ENCODE measurements at regions not wholly inside any gene's neighbourhood (a gene's known extent, or its start where the extent isn't known, plus 50 kb on each side); places are given as distances from the start of the nearest gene placed in this dataset.

DNA sequence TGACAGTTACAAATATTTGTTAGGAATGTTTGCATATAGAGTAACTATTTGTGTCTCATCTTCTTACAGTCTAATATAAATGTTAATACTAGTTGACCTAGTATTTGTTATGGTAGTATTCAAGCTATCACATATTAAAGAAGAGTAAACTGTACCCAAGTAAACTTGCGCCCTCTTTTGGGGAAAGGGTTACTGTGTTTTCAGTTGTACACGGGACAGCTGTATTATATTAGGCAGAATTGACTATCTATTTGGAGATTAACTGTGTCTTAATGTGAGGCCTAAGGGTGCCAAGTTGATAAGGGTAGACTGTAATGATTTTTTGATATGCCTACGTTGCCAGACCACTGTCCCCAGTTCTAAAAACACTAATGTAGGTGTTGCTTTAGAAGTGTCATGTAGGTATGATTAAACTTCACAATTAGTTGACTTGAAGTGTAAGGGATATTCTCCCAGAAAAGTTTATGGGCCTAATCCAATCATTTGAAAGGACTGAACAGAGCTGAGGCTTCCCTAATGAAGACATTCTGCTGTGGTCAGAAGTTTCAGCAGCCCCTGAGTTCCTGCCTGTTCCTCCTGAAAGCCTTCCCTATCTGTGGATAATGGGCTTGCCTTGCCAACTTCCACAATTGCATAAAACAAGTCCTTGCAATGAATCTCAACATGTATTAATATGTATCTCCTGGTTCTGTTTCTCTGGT is 172.8 kb upstream of the CXCL13 start:
- H3K4me3 ChIP-seq (ENCODE audit: low read length in 2 of 2), result no peak overlapping the region
- peaks cover 2 to 14% of the 10 kb centered on the region in 2 donors for H3K4me1 ChIP-seq (ENCODE audit: control insufficient read depth in 1 of 2, insufficient read depth in 2 of 2, low read length in 2 of 2)
- no peak for DNase-seq
- WGBS, 2 donors, result 45 to 52% methylated on average over 3 of the region's 3 CpGs
- H3K27me3 ChIP-seq (ENCODE audit: control insufficient read depth in 1 of 2, insufficient read depth in 2 of 2, low read length in 1 of 2), result no peaks in the 10 kb centered on the region
- no peak for ATAC-seq (ENCODE audit: low FRiP score)
- H3K27ac ChIP-seq (ENCODE audit: low read depth in 1 of 2, low read length in 2 of 2), result peak overlapping the region in 1 of 2 donors; percentile 51
- no peaks in the 10 kb centered on the region for H3K36me3 ChIP-seq (ENCODE audit: control insufficient read depth in 1 of 2, insufficient read depth in 2 of 2, low read length in 1 of 2)
- no peaks in the 10 kb centered on the region for H3K9me3 ChIP-seq (ENCODE audit: control insufficient read depth, low read length)
- intact Hi-C loops (cut with DNase I), result loop anchor here (5.0 kb wide), 1 partner anchor 46 kb away; no protein-coding TSS in a partner anchor

- H3K9me3 ChIP-seq (ENCODE audit: control insufficient read depth, low read length), result no peaks in the 10 kb centered on the region
- ATAC-seq (ENCODE audit: low FRiP score), result peak; percentile 77
- intact Hi-C loops (cut with DNase I), result loop anchor here (5.0 kb wide), 1 partner anchor 46 kb away; no protein-coding TSS in a partner anchor
- H3K4me3 ChIP-seq (ENCODE audit: low read length in 2 of 2), result no peak overlapping the region
- 0 to 1% methylated on average over 2 of the region's 2 CpGs for WGBS, 2 donors
- H3K4me1 ChIP-seq (ENCODE audit: control insufficient read depth in 1 of 2, insufficient read depth in 2 of 2, low read length in 2 of 2), result peaks cover 2 to 14% of the 10 kb centered on the region in 2 donors
- H3K36me3 ChIP-seq (ENCODE audit: control insufficient read depth in 1 of 2, insufficient read depth in 2 of 2, low read length in 1 of 2), result no peaks in the 10 kb centered on the region
- no peak for DNase-seq
- H3K27me3 ChIP-seq (ENCODE audit: control insufficient read depth in 1 of 2, insufficient read depth in 2 of 2, low read length in 1 of 2), result no peaks in the 10 kb centered on the region
- no peak overlapping the region for H3K27ac ChIP-seq (ENCODE audit: low read depth in 1 of 2, low read length in 2 of 2)
Observed at GRCh38 chr4:77433418-77433733, 172.2 kb upstream of the CXCL13 start.

DNA sequence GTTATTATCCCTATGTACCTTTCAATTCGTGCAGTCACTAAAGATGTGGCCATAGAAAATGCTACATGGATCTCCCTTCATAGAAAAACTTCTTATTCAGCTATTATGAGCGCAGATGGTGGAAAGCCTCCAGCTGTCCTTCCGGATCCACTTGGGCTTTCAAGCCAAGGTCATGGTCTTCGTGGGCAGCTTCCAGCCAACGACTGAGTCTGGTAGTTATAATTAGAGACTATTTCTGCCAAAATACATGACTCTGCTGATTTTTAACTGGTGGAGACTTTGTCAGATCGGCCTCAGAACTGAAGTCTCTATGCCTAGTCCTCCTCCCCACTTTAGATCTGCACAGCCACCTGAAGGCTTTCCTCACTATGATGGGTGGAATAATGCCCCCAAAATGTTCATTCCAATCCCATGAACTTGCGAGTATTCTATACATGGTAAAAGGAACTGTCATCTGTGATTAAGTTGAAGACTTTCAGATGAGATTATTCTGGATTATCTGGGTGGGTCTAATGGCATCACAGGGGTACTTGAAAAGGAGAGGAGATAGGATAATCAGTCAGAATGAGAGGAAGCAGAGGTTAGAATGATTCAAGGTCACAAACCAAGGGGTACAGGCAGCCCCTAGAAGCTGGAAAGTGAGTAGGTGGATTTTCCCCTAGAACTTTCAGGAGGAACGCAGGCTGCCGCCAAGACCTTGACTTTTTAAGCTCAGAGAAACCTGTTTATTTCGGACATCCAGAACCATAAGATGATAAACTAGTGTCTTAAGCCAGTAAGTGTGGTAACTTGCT is 171.1 kb upstream of the CXCL13 start:
- intact Hi-C loops (cut with DNase I), result loop anchor here (5.0 kb wide), 1 partner anchor 47 kb away; no protein-coding TSS in a partner anchor
- Histone ChIP-seq H3K9me3 (ENCODE audit: control insufficient read depth, low read length) (no peaks in the 10 kb centered on the region), H3K27ac (ENCODE audit: low read depth in 1 of 2, low read length in 2 of 2) (peak overlapping the region; percentile 48 to 82), H3K36me3 (ENCODE audit: control insufficient read depth in 1 of 2, insufficient read depth in 2 of 2, low read length in 1 of 2) (no peaks in the 10 kb centered on the region), H3K4me3 (ENCODE audit: low read length in 2 of 2) (no peak overlapping the region), H3K4me1 (ENCODE audit: control insufficient read depth in 1 of 2, insufficient read depth in 2 of 2, low read length in 2 of 2) (peaks cover 2 to 14% of the 10 kb centered on the region in 2 donors), H3K27me3 (ENCODE audit: control insufficient read depth in 1 of 2, insufficient read depth in 2 of 2, low read length in 1 of 2) (no peaks in the 10 kb centered on the region)
- DNase-seq (peak; percentile 75 to 81), ATAC-seq (ENCODE audit: low FRiP score) (peak; percentile 77)
- 36 to 41% methylated on average over 10 of the region's 10 CpGs for WGBS, 2 donors

- no peak overlapping the region for H3K27ac ChIP-seq (ENCODE audit: low read depth in 1 of 2, low read length in 2 of 2)
- ATAC-seq (ENCODE audit: low FRiP score), result no peak
- H3K27me3 ChIP-seq (ENCODE audit: control insufficient read depth in 1 of 2, insufficient read depth in 2 of 2, low read length in 1 of 2), result no peaks in the 10 kb centered on the region
- DNase-seq, result no peak
- peaks cover 2 to 14% of the 10 kb centered on the region in 2 donors for H3K4me1 ChIP-seq (ENCODE audit: control insufficient read depth in 1 of 2, insufficient read depth in 2 of 2, low read length in 2 of 2)
- intact Hi-C loops (cut with DNase I), result no loop called here
- 94 to 98% methylated on average over 4 of the region's 4 CpGs for WGBS, 2 donors
- no peak overlapping the region for H3K4me3 ChIP-seq (ENCODE audit: low read length in 2 of 2)
- no peaks in the 10 kb centered on the region for H3K36me3 ChIP-seq (ENCODE audit: control insufficient read depth in 1 of 2, insufficient read depth in 2 of 2, low read length in 1 of 2)
- H3K9me3 ChIP-seq (ENCODE audit: control insufficient read depth, low read length), result no peaks in the 10 kb centered on the region
Observed at GRCh38 chr4:77437079-77437478, 168.5 kb upstream of the CXCL13 start.

DNA sequence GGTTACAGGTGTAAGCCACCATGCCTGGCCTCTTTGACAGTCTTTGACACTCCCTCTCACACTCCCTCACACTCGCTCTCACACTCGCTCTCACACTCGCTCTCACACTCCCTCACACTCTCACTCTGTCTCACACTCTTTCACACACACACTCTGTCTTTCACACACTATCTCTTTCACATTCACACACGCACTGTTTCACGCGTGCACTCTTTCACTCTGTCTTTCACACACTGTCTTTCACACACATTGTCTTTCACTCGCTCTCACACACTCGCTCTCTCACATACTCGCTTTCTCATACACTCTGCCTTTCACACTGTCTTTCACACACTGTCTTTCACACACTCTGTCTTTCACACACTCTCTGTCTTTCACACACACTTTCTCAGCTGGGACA is 167.1 kb upstream of the CXCL13 start:
- ATAC-seq (ENCODE audit: low FRiP score) (no peak), DNase-seq (no peak)
- no peaks in the 10 kb centered on the region for H3K9me3 ChIP-seq (ENCODE audit: control insufficient read depth, low read length)
- H3K27me3 ChIP-seq (ENCODE audit: control insufficient read depth in 1 of 2, insufficient read depth in 2 of 2, low read length in 1 of 2), result no peaks in the 10 kb centered on the region
- H3K36me3 ChIP-seq (ENCODE audit: control insufficient read depth in 1 of 2, insufficient read depth in 2 of 2, low read length in 1 of 2), result no peaks in the 10 kb centered on the region
- intact Hi-C loops (cut with DNase I), result no loop called here
- WGBS, 2 donors, result 97 to 98% methylated on average over 9 of the region's 9 CpGs
- no peak overlapping the region for H3K4me3 ChIP-seq (ENCODE audit: low read length in 2 of 2)
- H3K4me1 ChIP-seq (ENCODE audit: control insufficient read depth in 1 of 2, insufficient read depth in 2 of 2, low read length in 2 of 2), result peaks cover 0 to 5% of the 10 kb centered on the region in 2 donors
- H3K27ac ChIP-seq (ENCODE audit: low read depth in 1 of 2, low read length in 2 of 2), result no peak overlapping the region

DNA sequence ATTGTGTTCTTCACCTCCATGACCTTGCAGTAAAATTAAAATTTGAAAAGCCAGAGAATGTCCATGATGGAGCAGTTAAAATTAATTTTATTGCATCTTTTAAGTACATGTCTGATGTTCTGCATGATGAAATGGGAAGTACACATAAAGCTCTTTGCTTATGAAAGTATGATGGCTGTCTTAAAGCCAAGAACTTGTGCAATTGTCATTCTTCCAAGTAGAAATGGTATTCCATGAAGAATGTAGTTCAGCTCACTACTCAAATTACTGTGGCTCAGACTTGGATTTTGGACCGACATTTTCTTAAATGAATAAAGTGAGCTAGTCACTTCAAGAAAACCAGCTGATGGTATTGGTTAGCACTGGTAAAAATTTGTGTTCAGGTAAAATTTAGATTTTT is 161.7 kb upstream of the CXCL13 start:
- peaks cover 2 to 4% of the 10 kb centered on the region in 2 donors for H3K4me1 ChIP-seq (ENCODE audit: control insufficient read depth in 1 of 2, insufficient read depth in 2 of 2, low read length in 2 of 2)
- intact Hi-C loops (cut with DNase I), result no loop called here
- WGBS, 2 donors, result 45% methylated on average over 1 of the region's 1 CpG
- no peaks in the 10 kb centered on the region for H3K27me3 ChIP-seq (ENCODE audit: control insufficient read depth in 1 of 2, insufficient read depth in 2 of 2, low read length in 1 of 2)
- ATAC-seq (ENCODE audit: low FRiP score) (peak; percentile 69), DNase-seq (no peak)
- no peak overlapping the region for H3K27ac ChIP-seq (ENCODE audit: low read depth in 1 of 2, low read length in 2 of 2)
- no peaks in the 10 kb centered on the region for H3K9me3 ChIP-seq (ENCODE audit: control insufficient read depth, low read length)
- no peak overlapping the region for H3K4me3 ChIP-seq (ENCODE audit: low read length in 2 of 2)
- H3K36me3 ChIP-seq (ENCODE audit: control insufficient read depth in 1 of 2, insufficient read depth in 2 of 2, low read length in 1 of 2), result no peaks in the 10 kb centered on the region

- Histone ChIP-seq H3K4me1 (ENCODE audit: control insufficient read depth in 1 of 2, insufficient read depth in 2 of 2, low read length in 2 of 2) (peaks cover 4% of the 10 kb centered on the region in 2 donors), H3K27me3 (ENCODE audit: control insufficient read depth in 1 of 2, insufficient read depth in 2 of 2, low read length in 1 of 2) (no peaks in the 10 kb centered on the region), H3K9me3 (ENCODE audit: control insufficient read depth, low read length) (no peaks in the 10 kb centered on the region), H3K27ac (ENCODE audit: low read depth in 1 of 2, low read length in 2 of 2) (no peak overlapping the region), H3K36me3 (ENCODE audit: control insufficient read depth in 1 of 2, insufficient read depth in 2 of 2, low read length in 1 of 2) (no peaks in the 10 kb centered on the region), H3K4me3 (ENCODE audit: low read length in 2 of 2) (no peak overlapping the region)
- intact Hi-C loops (cut with DNase I), result no loop called here
- no peak for ATAC-seq (ENCODE audit: low FRiP score)
- DNase-seq, result no peak
Observed at GRCh38 chr4:77445823-77446222, 159.8 kb upstream of the CXCL13 start.

- no peaks in the 10 kb centered on the region for H3K9me3 ChIP-seq (ENCODE audit: control insufficient read depth, low read length)
- no peak for ATAC-seq (ENCODE audit: low FRiP score)
- H3K27ac ChIP-seq (ENCODE audit: low read depth in 1 of 2, low read length in 2 of 2), result no peak overlapping the region
- no peak for DNase-seq
- WGBS, 2 donors, result 10 to 13% methylated on average over 4 of the region's 4 CpGs
- intact Hi-C loops (cut with DNase I), result no loop called here
- no peaks in the 10 kb centered on the region for H3K36me3 ChIP-seq (ENCODE audit: control insufficient read depth in 1 of 2, insufficient read depth in 2 of 2, low read length in 1 of 2)
- H3K27me3 ChIP-seq (ENCODE audit: control insufficient read depth in 1 of 2, insufficient read depth in 2 of 2, low read length in 1 of 2), result no peaks in the 10 kb centered on the region
- H3K4me1 ChIP-seq (ENCODE audit: control insufficient read depth in 1 of 2, insufficient read depth in 2 of 2, low read length in 2 of 2), result peaks cover 4% of the 10 kb centered on the region in 2 donors
- no peak overlapping the region for H3K4me3 ChIP-seq (ENCODE audit: low read length in 2 of 2)
Observed at GRCh38 chr4:77446601-77447000, 159.0 kb upstream of the CXCL13 start.

DNA sequence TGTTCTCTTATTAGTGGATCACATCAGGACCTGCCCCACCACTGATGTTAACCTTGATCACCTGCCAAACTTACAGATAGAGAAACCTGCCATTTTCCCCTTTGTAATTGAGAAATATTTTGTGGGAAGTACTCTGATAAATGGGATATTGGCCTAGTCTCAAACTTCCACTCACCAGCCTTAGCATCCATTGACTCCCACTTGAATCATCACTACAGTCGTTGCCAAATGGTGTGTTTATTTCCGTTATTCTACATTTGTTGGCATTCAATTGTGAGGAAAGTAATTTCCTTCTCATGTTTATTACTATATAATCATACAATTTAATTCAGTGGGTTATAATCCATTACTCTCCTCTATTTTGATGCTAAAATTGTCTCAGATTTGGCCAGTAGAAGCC is 156.4 kb upstream of the CXCL13 start:
- Histone ChIP-seq H3K27ac (ENCODE audit: low read depth in 1 of 2, low read length in 2 of 2) (no peak overlapping the region), H3K36me3 (ENCODE audit: control insufficient read depth in 1 of 2, insufficient read depth in 2 of 2, low read length in 1 of 2) (no peaks in the 10 kb centered on the region), H3K9me3 (ENCODE audit: control insufficient read depth, low read length) (no peaks in the 10 kb centered on the region), H3K27me3 (ENCODE audit: control insufficient read depth in 1 of 2, insufficient read depth in 2 of 2, low read length in 1 of 2) (no peaks in the 10 kb centered on the region), H3K4me1 (ENCODE audit: control insufficient read depth in 1 of 2, insufficient read depth in 2 of 2, low read length in 2 of 2) (peaks cover 4% of the 10 kb centered on the region in 2 donors), H3K4me3 (ENCODE audit: low read length in 2 of 2) (no peak overlapping the region)
- WGBS, 2 donors, result 69 to 76% methylated on average over 2 of the region's 2 CpGs
- ATAC-seq (ENCODE audit: low FRiP score) (no peak), DNase-seq (no peak)
- intact Hi-C loops (cut with DNase I), result no loop called here
